Transverse colon (tissue), 4 donors: ENCODE measurements at regions not wholly inside any gene's neighbourhood (a gene's known extent, or its start where the extent isn't known, plus 50 kb on each side); places are given as distances from the start of the nearest gene placed in this dataset.

ENCODE experiments used
- DNase-seq: peaks from one replicate; pipeline ENCODE4 v3.0.0-alpha.2; 2019
- H3K27ac ChIP-seq, 4 donors: fragments of 200-600 bp; sonication (generic); 2 replicates each; pipeline ENCODE4 v1.5.1; 2016 to 2018; ENCODE audit warnings: inconsistent platforms in 4 of 4
- H3K27me3 ChIP-seq: fragments of 200-600 bp; sonication (generic); 2 replicates; pipeline ENCODE4 v1.5.1; 2017; ENCODE audit warnings: inconsistent platforms
- H3K36me3 ChIP-seq, 4 donors: fragments of 200-600 bp; sonication (generic); 2 replicates each; pipeline ENCODE4 v1.5.1; 2017 to 2019; ENCODE audit warnings: inconsistent platforms in 4 of 4
- H3K4me1 ChIP-seq, 4 donors: fragments of 200-600 bp; sonication (generic); 2 replicates each; pipeline ENCODE4 v1.5.1; 2017 to 2020; ENCODE audit warnings: inconsistent platforms in 4 of 4
- H3K4me3 ChIP-seq, 4 donors: fragments of 200-600 bp; sonication (generic); 1 replicate in 1 of 4; 2 replicates in 3 of 4; pipeline versions ENCODE4 v1.5.1 to v1.6.1; 2017 to 2019; ENCODE audit warnings: inconsistent platforms in 4 of 4
- H3K9me3 ChIP-seq, 2 donors: fragments of 200-600 bp; sonication (generic); 2 replicates each; pipeline ENCODE4 v1.5.1; 2017 to 2019; ENCODE audit warnings: inconsistent platforms in 2 of 2
- EP300 ChIP-seq: sonication (generic); formaldehyde crosslinking; IDR thresholded peaks from one replicate; pipeline ENCODE4 v1.6.1; 2017; ENCODE audit warnings: antibody characterized with exemption, low read depth
- POLR2A ChIP-seq: fragments of 450-650 bp; IDR thresholded peaks from one replicate; pipeline ENCODE4 v1.6.1; 2016; ENCODE audit warnings: antibody characterized with exemption, mild to moderate bottlenecking, moderate library complexity
- POLR2AphosphoS5 ChIP-seq, 3 donors: sonication (generic); formaldehyde crosslinking; IDR thresholded peaks; one replicate each; pipeline ENCODE4 v1.6.1; 2016; ENCODE audit warnings: antibody characterized with exemption in 3 of 3
- WGBS, 2 donors: methylation state at CpG; one replicate each; pipeline ENCODE4 v1.1.5; 2018; ENCODE audit warnings: low coverage in 1 of 2; 5-methylcytosine and 5-hydroxymethylcytosine counted together
- in situ Hi-C, 4 donors: fragments of 200-750 bp; cut with MboI; loops; one replicate each; pipeline versions ENCODE4 v1.15.0 to v1.15.1; 2017; ENCODE audit warnings: low sequenced_read_pairs in 3 of 4, low pct_ligation_motif_present in 1 of 4, low pct_unique_long_range_greater_than_20kb in 1 of 4
- intact Hi-C: fragments of 100-400 bp; cut with DNase I; formaldehyde crosslinking; loops from one replicate; pipeline ENCODE4 v1.15.1; 2023; ENCODE audit warnings: low total_unique reads
- TF ChIP-seq, protein P1 (sequence below), 5 experiments: fragments of 200-600 bp in 3 of 5; fragments of 450-650 bp in 2 of 5; sonication (generic) in 3 of 5; IDR thresholded peaks; 1 replicate in 2 of 5; 2 replicates in 3 of 5; pipeline ENCODE4 v1.5.1; 2016 to 2017; ENCODE audit warnings: antibody characterized with exemption in 5 of 5, inconsistent platforms in 3 of 5, mild to moderate bottlenecking in 2 of 5, moderate library complexity in 1 of 5

DNA sequence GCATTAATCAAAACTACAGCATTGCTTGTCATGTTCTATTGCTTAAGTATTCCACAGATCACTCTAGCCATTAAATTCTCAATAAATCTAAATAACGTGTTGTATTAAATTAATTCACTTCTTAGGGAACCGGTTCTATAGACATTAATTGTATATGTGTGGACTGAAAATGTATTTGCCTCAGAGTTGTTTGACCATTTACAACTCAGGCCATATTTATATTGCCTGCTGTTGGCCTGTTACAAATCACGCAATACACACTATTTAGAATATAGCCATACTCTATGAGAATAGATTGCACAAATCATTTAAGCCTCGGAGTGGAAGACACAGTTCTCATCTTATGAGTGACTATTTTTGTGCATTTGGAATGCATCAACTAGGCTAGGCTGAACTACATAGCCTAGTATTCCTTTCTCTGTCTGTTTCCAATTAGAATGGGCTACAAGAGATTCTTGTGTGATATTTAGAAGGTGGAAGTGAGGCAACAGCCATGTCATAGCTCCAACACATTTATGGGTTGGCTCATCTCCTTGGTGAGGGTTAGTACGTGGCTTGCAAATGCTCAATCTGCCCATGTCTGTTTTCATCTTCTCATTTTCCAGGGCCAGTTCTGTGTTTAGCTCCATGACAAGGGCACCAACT, 1116.1 kb downstream of the PCDH9 start:
- intact Hi-C loops (no loop called here), in situ Hi-C loops (no loop called here)
- Histone ChIP-seq H3K27ac (no peak overlapping the region), H3K27me3 (no peaks in the 10 kb centered on the region), H3K36me3 (no peaks in the 10 kb centered on the region), H3K4me3 (no peak overlapping the region), H3K4me1 (no peaks in the 10 kb centered on the region), H3K9me3 (no peaks in the 10 kb centered on the region)
- 72 to 78% methylated on average over 4 to 5 of the region's 5 CpGs for WGBS, 2 donors
- DNase-seq: no peak
- no peak for TF ChIP-seq POLR2A
- no peak for TF ChIP-seq POLR2AphosphoS5 (IDR thresholded peaks at IDR 0.05)
- TF ChIP-seq EP300: no peak
- TF ChIP-seq, protein P1, sequence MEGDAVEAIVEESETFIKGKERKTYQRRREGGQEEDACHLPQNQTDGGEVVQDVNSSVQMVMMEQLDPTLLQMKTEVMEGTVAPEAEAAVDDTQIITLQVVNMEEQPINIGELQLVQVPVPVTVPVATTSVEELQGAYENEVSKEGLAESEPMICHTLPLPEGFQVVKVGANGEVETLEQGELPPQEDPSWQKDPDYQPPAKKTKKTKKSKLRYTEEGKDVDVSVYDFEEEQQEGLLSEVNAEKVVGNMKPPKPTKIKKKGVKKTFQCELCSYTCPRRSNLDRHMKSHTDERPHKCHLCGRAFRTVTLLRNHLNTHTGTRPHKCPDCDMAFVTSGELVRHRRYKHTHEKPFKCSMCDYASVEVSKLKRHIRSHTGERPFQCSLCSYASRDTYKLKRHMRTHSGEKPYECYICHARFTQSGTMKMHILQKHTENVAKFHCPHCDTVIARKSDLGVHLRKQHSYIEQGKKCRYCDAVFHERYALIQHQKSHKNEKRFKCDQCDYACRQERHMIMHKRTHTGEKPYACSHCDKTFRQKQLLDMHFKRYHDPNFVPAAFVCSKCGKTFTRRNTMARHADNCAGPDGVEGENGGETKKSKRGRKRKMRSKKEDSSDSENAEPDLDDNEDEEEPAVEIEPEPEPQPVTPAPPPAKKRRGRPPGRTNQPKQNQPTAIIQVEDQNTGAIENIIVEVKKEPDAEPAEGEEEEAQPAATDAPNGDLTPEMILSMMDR (IDR thresholded peaks at IDR 0.05): no peak

GRCh38 chr13:66111628-66112027, 1118.5 kb downstream of the PCDH9 start:
- Histone ChIP-seq H3K4me3 (no peak overlapping the region), H3K9me3 (no peaks in the 10 kb centered on the region), H3K27me3 (no peaks in the 10 kb centered on the region), H3K27ac (no peak overlapping the region), H3K36me3 (no peaks in the 10 kb centered on the region), H3K4me1 (no peaks in the 10 kb centered on the region)
- TF ChIP-seq, protein P1 (IDR thresholded peaks at IDR 0.05): no peak
- no peak for TF ChIP-seq EP300
- TF ChIP-seq POLR2AphosphoS5 (IDR thresholded peaks at IDR 0.05): no peak
- intact Hi-C loops: no loop called here
- DNase-seq: no peak
- in situ Hi-C loops: no loop called here

GRCh38 chr13:66106246-66106645, 1123.9 kb downstream of the PCDH9 start:
- Histone ChIP-seq H3K27me3 (no peaks in the 10 kb centered on the region), H3K36me3 (no peaks in the 10 kb centered on the region), H3K27ac (no peak overlapping the region), H3K4me3 (no peak overlapping the region), H3K9me3 (no peaks in the 10 kb centered on the region), H3K4me1 (no peaks in the 10 kb centered on the region)
- intact Hi-C loops: no loop called here
- TF ChIP-seq POLR2AphosphoS5 (IDR thresholded peaks at IDR 0.05): no peak
- TF ChIP-seq, protein P1 (IDR thresholded peaks at IDR 0.05): no peak
- TF ChIP-seq EP300: no peak
- no peak for TF ChIP-seq POLR2A
- no peak for DNase-seq
- WGBS, 2 donors: 79 to 81% methylated on average over 2 of the region's 2 CpGs
- in situ Hi-C loops: no loop called here

- Histone ChIP-seq H3K9me3 (no peaks in the 10 kb centered on the region), H3K4me1 (no peaks in the 10 kb centered on the region), H3K27ac (no peak overlapping the region), H3K36me3 (no peaks in the 10 kb centered on the region), H3K27me3 (no peaks in the 10 kb centered on the region), H3K4me3 (no peak overlapping the region)
- 88 to 94% methylated on average over 3 of the region's 3 CpGs for WGBS, 2 donors
- in situ Hi-C loops (no loop called here), intact Hi-C loops (no loop called here)
- TF ChIP-seq POLR2A: no peak
- no peak for TF ChIP-seq EP300
- TF ChIP-seq POLR2AphosphoS5 (IDR thresholded peaks at IDR 0.05): no peak
- TF ChIP-seq, protein P1 (IDR thresholded peaks at IDR 0.05): no peak
- no peak for DNase-seq
Observed at GRCh38 chr13:66102864-66103263, 1127.3 kb downstream of the PCDH9 start.
